K562 (cell line): ENCODE measurements at regions not wholly inside any gene's neighbourhood (a gene's known extent, or its start where the extent isn't known, plus 50 kb on each side); places are given as distances from the start of the nearest gene placed in this dataset.

Source experiments
- ATAC-seq: fragments of 200-7000 bp; cut with Tn5 transposase; 3 replicates; pipeline ENCODE4 v1.9.1; 2020; ENCODE audit warnings: moderate library complexity
- BruUV-seq: library from RNA; stranded (reverse); fragments of 400-500 nt; replicated peaks from 2 replicates; lab custom pipeline; 2021; lab: Mats Ljungman, UMichigan
- CTCF ChIA-PET: fragments of 300-600 bp; formaldehyde crosslinking; extraction: SDS; loops from one replicate; lab custom pipeline; 2021; ENCODE audit warnings: low intra/inter-chr PET ratio; lab: Yijun Ruan, JAX
- POLR2A ChIA-PET: fragments of 300-600, 350-650 bp; sonication (Branson Sonifier 250); formaldehyde crosslinking; extraction: SDS; loops from one replicate; lab custom pipeline; 2021; ENCODE audit warnings: antibody characterized with exemption, inconsistent platforms; lab: Yijun Ruan, JAX
- DNase-seq, 4 experiments: peaks; one replicate each; pipeline versions ENCODE4 v3.0.0 to v3.0.0-alpha.2; 2011 to 2018; ENCODE audit warnings: low spot score in 3 of 4, mixed read lengths in 3 of 4; ENCODE audit errors: extremely low read depth in 1 of 4
- FAIRE-seq: peaks from 2 replicates; lab custom pipeline; 2011; peaks lifted over from hg19 to GRCh38; lab: Jason Lieb, UNC
- H2AFZ ChIP-seq: 2 replicates; pipeline ENCODE4 v1.6.0; 2011; ENCODE audit warnings: low read depth, low read length, control low read depth, inconsistent platforms
- H3K27ac ChIP-seq: fragments of 200-600 bp; 3 replicates; pipeline ENCODE4 v1.8.0; 2011; ENCODE audit warnings: low read depth, mild to moderate bottlenecking, control low read depth, inconsistent platforms, low read length, moderate library complexity, mixed read lengths; ENCODE audit errors: extremely low read depth
- H3K27me3 ChIP-seq, 2 experiments: fragments of 300-600 bp in 1 of 2; 2 replicates in 1 of 2; 3 replicates in 1 of 2; pipeline versions ENCODE4 v1.6.0 to v1.8.0; 2011; ENCODE audit warnings: inconsistent platforms in 2 of 2, low read length in 2 of 2, mild to moderate bottlenecking in 1 of 2, mixed read lengths in 1 of 2, moderate library complexity in 1 of 2; ENCODE audit not compliant: control insufficient read depth in 2 of 2, insufficient read depth in 2 of 2
- H3K36me3 ChIP-seq: fragments of 300-600 bp; 3 replicates; pipeline ENCODE4 v1.8.0; 2011; ENCODE audit warnings: mild to moderate bottlenecking, low read length, inconsistent platforms; ENCODE audit not compliant: control insufficient read depth, insufficient read depth
- H3K4me1 ChIP-seq, 2 experiments: fragments of 200-600 bp in 1 of 2; replicated peaks in 1 of 2; 2 replicates in 1 of 2; 3 replicates in 1 of 2; pipeline versions ENCODE4 v1.5.1 to v1.8.0; 2011; ENCODE audit warnings: inconsistent platforms in 2 of 2, low read length in 2 of 2, mild to moderate bottlenecking in 1 of 2, mixed read lengths in 1 of 2, moderate library complexity in 1 of 2; ENCODE audit not compliant: control insufficient read depth in 2 of 2, insufficient read depth in 2 of 2
- H3K4me2 ChIP-seq: 2 replicates; pipeline ENCODE4 v1.6.1; 2011; ENCODE audit warnings: low read length, control low read depth, inconsistent platforms, mixed read lengths; ENCODE audit not compliant: insufficient read depth
- H3K4me3 ChIP-seq: fragments of 200-600 bp; sonication (generic), shearing (Covaris generic); 2 replicates; pipeline ENCODE4 v1.5.1; 2016; ENCODE audit warnings: control low read depth, inconsistent platforms
- H3K79me2 ChIP-seq: fragments of 200-600 bp; 3 replicates; pipeline ENCODE4 v1.8.0; 2011; ENCODE audit warnings: low read length, inconsistent platforms; ENCODE audit not compliant: control insufficient read depth, insufficient read depth
- H3K9ac ChIP-seq, 2 experiments: 2 replicates each; pipeline versions ENCODE4 v1.6.0 to v1.6.1; 2011; ENCODE audit warnings: low read depth in 2 of 2, low read length in 2 of 2, control low read depth in 1 of 2, inconsistent platforms in 1 of 2, mild to moderate bottlenecking in 1 of 2, mixed read lengths in 1 of 2; ENCODE audit not compliant: insufficient read depth in 1 of 2
- H3K9me1 ChIP-seq: one replicate; pipeline ENCODE4 v1.6.0; 2011; ENCODE audit warnings: inconsistent platforms, mild to moderate bottlenecking, low read length, moderate library complexity; ENCODE audit not compliant: control insufficient read depth, insufficient read depth
- H3K9me3 ChIP-seq: replicated peaks from 2 replicates; pipeline ENCODE4 v1.5.1; 2011; ENCODE audit warnings: low read depth, low read length, inconsistent platforms; ENCODE audit not compliant: control insufficient read depth, insufficient read depth
- H4K20me1 ChIP-seq: replicated peaks from 2 replicates; pipeline ENCODE4 v1.6.1; 2011; ENCODE audit warnings: low read length, inconsistent platforms, mixed read lengths; ENCODE audit not compliant: control insufficient read depth, insufficient read depth
- ADNP ChIP-seq: fragments of 200-800 bp; sonication (Bioruptor generic); IDR thresholded peaks from 2 replicates; pipeline ENCODE4 v1.6.1; 2016; ENCODE audit warnings: missing genetic modification characterization, missing compliant biosample characterization
- EHMT2 ChIP-seq: fragments of 450-650 bp; IDR thresholded peaks from 2 replicates; pipeline ENCODE4 v1.6.1; 2018; ENCODE audit warnings: antibody characterized with exemption
- FOXM1 ChIP-seq, 2 experiments: fragments of 450-650 bp in 1 of 2; sonication (generic) in 1 of 2; formaldehyde crosslinking in 1 of 2; IDR thresholded peaks; 2 replicates each; pipeline versions ENCODE4 v1.6.1 to v1.9.0; 2017 to 2022; ENCODE audit warnings: low read depth in 2 of 2, mild to moderate bottlenecking in 2 of 2, missing genetic modification reagents in 1 of 2, moderate library complexity in 1 of 2
- KHSRP ChIP-seq: fragments of 450-650 bp; IDR thresholded peaks from 2 replicates; pipeline ENCODE4 v1.6.1; 2017
- MEIS2 ChIP-seq: fragments of 450-650 bp; IDR thresholded peaks from 2 replicates; pipeline ENCODE4 v1.6.1; 2014; ENCODE audit warnings: mild to moderate bottlenecking; ENCODE audit not compliant: partially characterized antibody
- PRPF4 ChIP-seq: fragments of 200-400 bp; formaldehyde crosslinking; IDR thresholded peaks from one replicate; pipeline ENCODE4 v1.6.1; 2017; ENCODE audit warnings: low read length, low read depth, mild to moderate bottlenecking; ENCODE audit not compliant: insufficient read depth, poor library complexity, severe bottlenecking
- XRCC5 ChIP-seq: fragments of 200-400 bp; formaldehyde crosslinking; IDR thresholded peaks from 2 replicates; pipeline ENCODE4 v1.6.1; 2017; ENCODE audit warnings: low read depth, mild to moderate bottlenecking, low read length
- ZNF146 ChIP-seq: IDR thresholded peaks from one replicate; pipeline ENCODE4 v1.6.1; 2018; ENCODE audit warnings: missing compliant biosample characterization; ENCODE audit not compliant: unreplicated experiment
- ZNF197 ChIP-seq: fragments of 200-800 bp; sonication (Bioruptor generic); IDR thresholded peaks from 2 replicates; pipeline ENCODE4 v1.6.1; 2016; ENCODE audit warnings: low read depth, missing genetic modification characterization, missing compliant biosample characterization
- WGBS: fragments of 100-300 bp; shearing (Covaris generic); methylation state at CpG from one replicate; pipeline ENCODE4 v1.1.6; 2016; ENCODE audit warnings: low coverage, mixed read lengths; ENCODE audit not compliant: insufficient coverage; ENCODE audit errors: missing lambda C conversion rate; 5-methylcytosine and 5-hydroxymethylcytosine counted together
- in situ Hi-C: fragments of 300-500 bp; cut with MboI; formaldehyde crosslinking; loops from 4 replicates; pipeline ENCODE4 v1.15.0; 2018; ENCODE audit warnings: inconsistent platforms, mixed read lengths
- intact Hi-C: fragments of 100-400 bp; cut with micrococcal nuclease; formaldehyde crosslinking; loops from 2 replicates; pipeline ENCODE4 v1.14.2; 2022
- TF ChIP-seq, protein P1 (sequence below): fragments of 450-650 bp; formaldehyde crosslinking; IDR thresholded peaks from 2 replicates; pipeline ENCODE4 v1.4.0; 2020; ENCODE audit warnings: mild to moderate bottlenecking, moderate library complexity
- TF ChIP-seq, protein P2 (sequence below): fragments of 250-450 bp; sonication (Bioruptor Pico); IDR thresholded peaks from 2 replicates; pipeline ENCODE4 v1.4.0; 2020; ENCODE audit warnings: mild to moderate bottlenecking
- TF ChIP-seq, protein P3 (sequence below): IDR thresholded peaks from 2 replicates; pipeline ENCODE4 v1.6.1; 2012; ENCODE audit warnings: low read depth, low read length, improper control_type of control experiment, borderline replicate concordance
- TF ChIP-seq, protein P4 (sequence below): sonication (generic); formaldehyde crosslinking; IDR thresholded peaks from 2 replicates; pipeline ENCODE4 v1.8.1; 2022; ENCODE audit warnings: missing genetic modification reagents

DNA sequence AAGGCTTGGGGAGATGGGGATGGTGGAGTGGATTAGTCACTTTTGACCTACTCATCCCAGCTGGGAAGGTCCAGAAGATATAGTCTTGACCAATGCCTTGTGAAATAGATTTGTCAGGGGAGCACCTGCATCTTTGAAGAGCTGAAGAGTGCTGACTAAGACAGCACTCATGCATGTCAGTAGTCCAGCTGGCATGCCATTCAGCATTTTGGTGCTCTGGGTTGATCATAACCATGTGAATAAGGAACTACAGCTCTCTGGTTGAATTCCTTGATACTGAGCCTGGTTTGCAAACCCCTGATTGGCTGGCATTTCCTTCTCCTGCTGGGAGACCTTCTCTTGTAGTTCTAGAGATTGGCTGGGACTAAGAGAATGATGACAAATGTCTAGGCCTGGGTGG is 106.8 kb upstream of the ALX4 start (continued):
- TF ChIP-seq, protein P1, sequence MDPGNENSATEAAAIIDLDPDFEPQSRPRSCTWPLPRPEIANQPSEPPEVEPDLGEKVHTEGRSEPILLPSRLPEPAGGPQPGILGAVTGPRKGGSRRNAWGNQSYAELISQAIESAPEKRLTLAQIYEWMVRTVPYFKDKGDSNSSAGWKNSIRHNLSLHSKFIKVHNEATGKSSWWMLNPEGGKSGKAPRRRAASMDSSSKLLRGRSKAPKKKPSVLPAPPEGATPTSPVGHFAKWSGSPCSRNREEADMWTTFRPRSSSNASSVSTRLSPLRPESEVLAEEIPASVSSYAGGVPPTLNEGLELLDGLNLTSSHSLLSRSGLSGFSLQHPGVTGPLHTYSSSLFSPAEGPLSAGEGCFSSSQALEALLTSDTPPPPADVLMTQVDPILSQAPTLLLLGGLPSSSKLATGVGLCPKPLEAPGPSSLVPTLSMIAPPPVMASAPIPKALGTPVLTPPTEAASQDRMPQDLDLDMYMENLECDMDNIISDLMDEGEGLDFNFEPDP (CRISPR knock-in tag), result no peak
- TF ChIP-seq ADNP (tag), result no peak
- no peak for TF ChIP-seq PRPF4
- TF ChIP-seq ZNF197, result no peak

DNA sequence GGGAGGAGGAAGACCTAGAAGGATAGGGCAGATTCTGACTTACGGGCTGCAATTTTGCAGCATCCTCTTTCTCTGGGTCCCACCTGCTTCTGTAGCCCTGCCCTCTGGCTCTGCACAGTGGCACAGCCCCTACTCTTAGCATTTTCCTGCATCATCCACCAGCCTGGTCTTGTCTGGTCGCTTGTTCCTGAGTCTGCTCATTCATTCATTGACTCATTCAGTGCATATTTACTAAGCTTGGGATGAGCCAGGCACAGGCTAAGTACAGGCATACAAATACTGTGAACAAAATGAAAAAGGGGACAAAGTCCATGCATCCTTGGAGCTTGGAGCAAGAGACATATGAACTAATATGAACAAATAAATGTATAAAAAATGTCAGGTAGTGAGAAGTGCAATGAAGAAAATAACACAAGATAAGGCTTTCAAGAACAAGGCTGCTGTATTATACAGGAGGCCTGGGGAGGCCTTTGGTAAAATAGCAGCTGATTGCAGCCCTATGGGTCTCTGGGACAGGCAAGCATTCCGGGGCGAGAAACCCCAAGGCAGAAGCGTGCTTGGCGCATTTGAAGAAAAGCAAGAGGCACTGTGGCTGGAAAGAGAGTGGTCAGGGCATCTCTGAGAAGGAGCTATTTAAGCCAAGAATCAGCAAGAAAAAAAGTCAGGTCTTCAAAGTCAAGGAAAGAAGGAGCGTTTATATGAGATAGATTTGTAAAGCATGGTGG is 108.0 kb upstream of the ALX4 start:
- H3K4me1 ChIP-seq, result no peaks in the 10 kb centered on the region; a peak in 1 of 5 replicates
- peaks cover 2 to 12% of the 10 kb centered on the region in 2 experiments; a peak in 3 of 5 replicates for H3K27me3 ChIP-seq
- no peak overlapping the region for H2AFZ ChIP-seq
- BruUV-seq, result no TSS peak
- H4K20me1 ChIP-seq, result no peaks in the 10 kb centered on the region
- no peaks in the 10 kb centered on the region for H3K9me3 ChIP-seq
- H3K36me3 ChIP-seq, result no peaks in the 10 kb centered on the region
- no peak overlapping the region for H3K4me3 ChIP-seq
- ChIA-PET CTCF (interaction anchor here (0.6 kb wide), 1 partner anchor 244 kb away, joined by 3 read pairs; no protein-coding TSS in a partner anchor), POLR2A (interaction anchor here (1.2 kb wide), 1 partner anchor 12 kb away, joined by 6 read pairs; no protein-coding TSS in a partner anchor)
- no peak for DNase-seq
- no peak for FAIRE-seq
- ATAC-seq, result no peak
- H3K9me1 ChIP-seq, result peaks cover 3% of the 10 kb centered on the region
- H3K4me2 ChIP-seq, result no peak overlapping the region
- TF ChIP-seq EHMT2 (no peak), XRCC5 (no peak), KHSRP (no peak), FOXM1 (IDR thresholded peaks at IDR 0.05; ENCODE audit: low read depth) (no peak), FOXM1 (CRISPR knock-in tag; IDR thresholded peaks at IDR 0.05; ENCODE audit: low read depth) (no peak), MEIS2 (no peak), ZNF146 (CRISPR knock-in tag) (no peak)
- TF ChIP-seq, protein P2, sequence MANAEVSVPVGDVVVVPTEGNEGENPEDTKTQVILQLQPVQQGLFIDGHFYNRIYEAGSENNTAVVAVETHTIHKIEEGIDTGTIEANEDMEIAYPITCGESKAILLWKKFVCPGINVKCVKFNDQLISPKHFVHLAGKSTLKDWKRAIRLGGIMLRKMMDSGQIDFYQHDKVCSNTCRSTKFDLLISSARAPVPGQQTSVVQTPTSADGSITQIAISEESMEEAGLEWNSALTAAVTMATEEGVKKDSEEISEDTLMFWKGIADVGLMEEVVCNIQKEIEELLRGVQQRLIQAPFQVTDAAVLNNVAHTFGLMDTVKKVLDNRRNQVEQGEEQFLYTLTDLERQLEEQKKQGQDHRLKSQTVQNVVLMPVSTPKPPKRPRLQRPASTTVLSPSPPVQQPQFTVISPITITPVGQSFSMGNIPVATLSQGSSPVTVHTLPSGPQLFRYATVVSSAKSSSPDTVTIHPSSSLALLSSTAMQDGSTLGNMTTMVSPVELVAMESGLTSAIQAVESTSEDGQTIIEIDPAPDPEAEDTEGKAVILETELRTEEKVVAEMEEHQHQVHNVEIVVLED (CRISPR knock-in tag), result no peak
- TF ChIP-seq, protein P3, sequence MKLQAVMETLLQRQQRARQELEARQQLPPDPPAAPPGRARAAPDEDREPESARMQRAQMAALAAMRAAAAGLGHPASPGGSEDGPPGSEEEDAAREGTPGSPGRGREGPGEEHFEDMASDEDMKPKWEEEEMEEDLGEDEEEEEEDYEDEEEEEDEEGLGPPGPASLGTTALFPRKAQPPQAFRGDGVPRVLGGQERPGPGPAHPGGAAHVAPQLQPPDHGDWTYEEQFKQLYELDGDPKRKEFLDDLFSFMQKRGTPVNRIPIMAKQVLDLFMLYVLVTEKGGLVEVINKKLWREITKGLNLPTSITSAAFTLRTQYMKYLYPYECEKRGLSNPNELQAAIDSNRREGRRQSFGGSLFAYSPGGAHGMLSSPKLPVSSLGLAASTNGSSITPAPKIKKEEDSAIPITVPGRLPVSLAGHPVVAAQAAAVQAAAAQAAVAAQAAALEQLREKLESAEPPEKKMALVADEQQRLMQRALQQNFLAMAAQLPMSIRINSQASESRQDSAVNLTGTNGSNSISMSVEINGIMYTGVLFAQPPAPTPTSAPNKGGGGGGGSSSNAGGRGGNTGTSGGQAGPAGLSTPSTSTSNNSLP, result no peak
- TF ChIP-seq, protein P4, sequence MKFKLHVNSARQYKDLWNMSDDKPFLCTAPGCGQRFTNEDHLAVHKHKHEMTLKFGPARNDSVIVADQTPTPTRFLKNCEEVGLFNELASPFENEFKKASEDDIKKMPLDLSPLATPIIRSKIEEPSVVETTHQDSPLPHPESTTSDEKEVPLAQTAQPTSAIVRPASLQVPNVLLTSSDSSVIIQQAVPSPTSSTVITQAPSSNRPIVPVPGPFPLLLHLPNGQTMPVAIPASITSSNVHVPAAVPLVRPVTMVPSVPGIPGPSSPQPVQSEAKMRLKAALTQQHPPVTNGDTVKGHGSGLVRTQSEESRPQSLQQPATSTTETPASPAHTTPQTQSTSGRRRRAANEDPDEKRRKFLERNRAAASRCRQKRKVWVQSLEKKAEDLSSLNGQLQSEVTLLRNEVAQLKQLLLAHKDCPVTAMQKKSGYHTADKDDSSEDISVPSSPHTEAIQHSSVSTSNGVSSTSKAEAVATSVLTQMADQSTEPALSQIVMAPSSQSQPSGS, result no peak
- 2% methylated on average over 7 of the region's 7 CpGs for WGBS
- no peaks in the 10 kb centered on the region for H3K79me2 ChIP-seq
- in situ Hi-C loops (no loop called here), intact Hi-C loops (no loop called here)
- no peak overlapping the region for H3K9ac ChIP-seq
- H3K27ac ChIP-seq, result no peak overlapping the region
